ENCODE measurements at regions not wholly inside any gene's neighbourhood (a gene's known extent, or its start where the extent isn't known, plus 50 kb on each side); places are given as distances from the start of the nearest gene placed in this dataset.
"Not testable (repeated sequence)": the region's sequence is repeated elsewhere in the genome, so short reads cannot be mapped to it uniquely, and the experiment has no call there.

DNA sequence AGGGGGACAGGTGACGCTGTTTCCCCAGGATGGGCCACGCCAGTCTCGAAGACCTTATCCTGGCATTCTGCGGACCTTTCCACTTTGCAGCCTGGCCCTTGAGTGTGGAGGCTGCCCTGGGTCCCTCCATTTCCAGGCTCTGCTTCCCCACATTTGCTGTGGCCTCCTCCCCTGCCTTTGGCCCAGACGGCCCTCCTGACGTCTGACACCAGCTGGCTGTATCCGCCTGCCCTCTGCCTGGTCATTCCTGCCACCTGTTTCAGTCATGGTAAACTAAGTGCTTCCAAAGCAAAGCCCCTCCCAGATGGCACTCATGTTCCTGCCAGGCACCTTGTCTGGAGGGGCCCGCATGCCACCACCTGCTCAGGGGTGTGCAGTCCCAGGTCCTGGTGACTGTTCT, 95.1 kb downstream of the ASB1 start:
- no peak for DNase-seq

GRCh38 chr2:238523158-238524110, 96.7 kb downstream of the ASB1 start:
- no peak for DNase-seq

DNA sequence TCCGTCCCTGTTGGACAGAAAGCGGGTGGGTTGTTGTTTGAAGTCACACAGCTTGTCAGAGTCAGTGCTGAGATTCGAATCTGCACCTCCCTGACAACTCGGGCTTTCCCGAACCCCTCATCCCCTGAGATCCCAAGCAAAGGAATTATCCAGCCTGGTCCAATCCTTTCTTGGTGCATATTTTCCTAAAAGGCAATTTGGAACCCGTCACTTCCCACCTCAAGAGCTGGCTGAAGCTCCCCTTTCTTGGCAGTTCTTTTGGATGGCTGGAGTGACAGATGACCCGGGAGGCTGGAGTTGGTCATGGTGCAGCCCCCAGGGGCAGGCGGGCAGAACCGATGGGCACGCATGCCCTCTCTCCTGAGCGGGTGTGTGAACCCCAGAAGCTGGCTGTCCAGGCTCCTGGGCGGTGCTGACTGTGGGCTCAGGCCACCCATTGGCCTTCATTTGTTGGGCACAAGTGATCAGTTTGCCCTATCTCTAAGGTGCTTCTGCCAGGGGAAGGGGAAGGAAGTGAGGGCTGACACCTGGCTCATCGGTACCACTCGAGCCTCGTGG, 97.8 kb downstream of the ASB1 start:
- no peak for DNase-seq

DNA sequence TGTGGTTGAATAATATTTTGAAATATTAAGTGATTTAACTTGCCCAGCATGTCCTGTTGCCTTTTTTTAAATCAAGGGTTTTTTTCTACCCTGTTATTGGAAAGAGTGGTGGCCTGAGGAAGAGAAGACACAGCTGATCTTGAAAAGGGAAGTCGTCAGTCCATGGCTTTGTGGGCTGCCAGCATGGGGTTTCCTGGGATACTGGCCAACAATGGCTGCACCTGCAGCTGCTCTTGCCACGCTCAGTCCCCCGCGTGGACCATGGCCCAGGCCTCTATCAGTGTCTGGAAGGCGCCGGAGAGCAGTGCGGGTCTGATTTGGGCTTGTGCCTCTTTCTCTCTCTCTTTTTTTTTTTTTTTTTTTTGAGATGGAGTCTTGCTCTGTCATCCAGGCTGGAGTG, 99.3 kb downstream of the ASB1 start:
- DNase-seq = no peak

DNA sequence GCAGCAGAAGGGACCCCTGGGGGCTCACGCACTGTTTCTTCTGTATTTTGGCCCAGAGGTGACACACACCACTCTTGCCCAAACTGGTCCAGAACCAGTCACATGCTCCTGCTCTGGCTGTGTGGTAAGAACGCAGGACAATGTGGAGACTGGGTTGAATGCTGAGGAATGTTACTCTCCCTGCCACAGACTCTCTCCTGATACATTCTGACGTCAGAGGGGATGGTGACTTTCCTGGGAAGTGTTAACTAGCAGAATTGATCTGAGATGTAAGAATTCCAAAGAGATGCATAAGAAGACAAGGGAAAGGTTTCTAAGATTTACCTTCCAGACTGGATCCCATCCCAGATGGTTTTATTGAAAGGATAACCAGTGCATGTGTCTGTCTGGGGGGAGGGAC, 100.8 kb downstream of the ASB1 start:
- DNase-seq = no peak

GRCh38 chr2:238528953-238529781, 102.4 kb downstream of the ASB1 start:
- no peak for DNase-seq

GRCh38 chr2:238531017-238531645, 104.4 kb downstream of the ASB1 start:
- DNase-seq = not testable (repeated sequence)

- not testable (repeated sequence) for DNase-seq
These were observed 117.0 kb downstream of the ASB1 start for GRCh38 chr2:238543732-238544131.

GRCh38 chr2:238548902-238549462, 122.3 kb downstream of the ASB1 start:
- no peak for DNase-seq

GRCh38 chr2:238549866-238550265, 123.1 kb downstream of the ASB1 start:
- no peak for DNase-seq

- DNase-seq = no peak
These were observed 124.4 kb downstream of the ASB1 start for GRCh38 chr2:238551091-238551490.

GRCh38 chr2:238552226-238552625, 125.5 kb downstream of the ASB1 start:
- DNase-seq = no peak

DNA sequence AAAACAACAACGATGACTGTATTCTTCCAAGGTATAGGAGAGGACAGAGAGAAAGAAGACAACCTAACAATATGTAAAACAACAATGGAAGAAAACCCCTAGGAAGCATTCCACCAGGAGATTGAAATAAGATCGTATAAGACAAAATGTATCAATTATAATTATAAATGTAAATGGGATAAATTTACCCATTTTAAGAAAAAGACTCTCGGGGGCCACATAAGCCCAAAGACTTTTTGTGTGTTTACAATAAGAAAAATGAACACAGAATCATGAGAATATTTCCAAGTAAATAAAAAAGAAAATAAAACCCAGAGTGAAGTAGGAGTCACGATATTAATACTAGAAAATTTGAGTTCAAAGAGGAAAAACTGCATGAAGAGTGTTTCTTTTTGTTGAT, 126.4 kb downstream of the ASB1 start:
- DNase-seq = no peak

- no peak for DNase-seq
These were observed 128.0 kb downstream of the ASB1 start for GRCh38 chr2:238554468-238555315.

DNA sequence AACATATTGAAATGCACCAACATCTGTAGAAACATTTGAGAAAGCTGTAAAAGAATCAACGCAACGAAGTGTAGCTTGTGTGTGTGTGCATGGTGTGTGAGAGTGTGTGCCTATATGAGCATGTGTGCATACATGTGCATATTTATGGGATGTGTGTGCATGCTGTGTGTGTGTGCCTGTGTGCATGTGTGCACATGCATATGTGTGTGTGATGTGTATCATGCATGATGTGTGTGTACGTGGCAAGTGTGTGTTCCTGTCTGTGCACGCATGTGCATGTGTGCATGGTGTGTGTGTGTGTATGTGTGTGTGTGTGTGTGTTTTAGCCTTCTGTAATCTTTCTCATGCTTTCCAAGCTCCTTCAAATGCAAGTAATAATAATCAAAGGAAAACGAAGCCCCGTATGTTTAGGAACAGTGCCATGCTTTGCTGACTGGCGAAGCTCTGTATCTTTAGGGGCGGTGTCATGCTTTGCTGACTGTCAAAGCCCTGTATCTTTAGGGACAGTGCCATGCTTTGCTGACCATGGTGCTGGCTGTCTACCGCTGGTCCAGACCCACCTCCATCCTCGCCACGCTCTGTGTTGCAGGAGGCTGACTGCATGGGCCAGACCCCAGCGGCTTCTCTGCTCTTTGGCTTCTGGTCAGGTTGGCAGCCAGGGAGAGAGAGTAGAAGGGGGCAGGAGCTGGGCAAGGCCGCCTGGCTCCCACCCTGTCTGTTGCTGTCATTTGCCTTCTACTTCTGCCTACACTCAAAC, 129.2 kb downstream of the ASB1 start:
- no peak for DNase-seq

DNA sequence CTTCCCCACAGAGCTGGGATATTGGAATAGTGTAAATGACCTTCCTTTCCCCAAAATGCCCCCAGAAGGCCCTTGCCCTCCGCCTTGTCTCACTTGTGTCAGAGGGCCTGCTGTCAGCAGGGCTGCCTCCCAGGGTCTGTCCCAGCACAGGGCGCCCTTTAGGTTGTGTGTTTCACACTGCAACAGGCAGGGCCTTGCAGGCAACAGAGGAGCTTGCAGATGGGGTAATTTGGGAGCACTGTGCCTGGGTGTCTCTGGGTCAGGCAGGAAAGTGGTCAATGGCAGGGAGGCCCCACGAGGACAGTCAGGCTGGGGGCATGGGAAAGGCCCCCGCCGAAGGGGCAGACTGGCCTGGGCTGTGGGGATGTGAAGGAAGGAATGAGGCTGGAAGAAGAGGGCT, 130.7 kb downstream of the ASB1 start:
- no peak for DNase-seq

GRCh38 chr2:238557936-238558335, 131.2 kb downstream of the ASB1 start:
- DNase-seq = no peak

GRCh38 chr2:238558456-238559099, 131.9 kb downstream of the ASB1 start:
- no peak for DNase-seq

DNA sequence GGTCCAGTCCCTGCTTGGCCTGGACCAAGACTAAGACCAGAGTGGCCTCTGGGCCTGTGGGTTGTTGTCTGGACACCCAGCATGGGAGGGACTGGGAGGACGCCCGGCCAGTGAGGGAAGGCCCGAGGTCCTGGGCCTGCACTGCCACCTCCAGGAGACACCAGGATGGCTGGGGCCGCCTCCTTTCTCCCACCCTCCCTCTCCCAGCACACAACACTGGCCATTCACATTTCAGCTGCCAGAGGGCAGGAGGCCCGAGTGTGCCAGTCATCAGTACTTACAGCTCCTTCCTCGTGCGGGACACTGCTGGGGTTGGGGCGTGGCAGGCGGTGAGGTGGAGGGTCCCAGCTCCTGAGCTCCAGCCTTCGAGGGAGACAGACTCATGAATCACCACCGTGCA, 133.5 kb downstream of the ASB1 start:
- no peak for DNase-seq

- DNase-seq = no peak
These were observed 134.5 kb downstream of the ASB1 start for GRCh38 chr2:238561230-238561629.
